NCI-H774 (cell line): ENCODE measurements at regions not wholly inside any gene's neighbourhood (a gene's known extent, or its start where the extent isn't known, plus 50 kb on each side); places are given as distances from the start of the nearest gene placed in this dataset.
"Not testable (repeated sequence)": the region's sequence is repeated elsewhere in the genome, so short reads cannot be mapped to it uniquely, and the experiment has no call there.

Experiments
- DNase-seq: peaks from one replicate; lab custom pipeline; 2025; lab: John Stamatoyannopoulos, UW

- DNase-seq: no peak
Observed at GRCh38 chr9:78122631-78123030, 91.0 kb upstream of the GNAQ start.

GRCh38 chr9:78121488-78121887, 89.9 kb upstream of the GNAQ start:
- DNase-seq: peak; percentile 50

GRCh38 chr9:78118742-78119473, 87.3 kb upstream of the GNAQ start:
- no peak for DNase-seq

- no peak for DNase-seq
Observed at GRCh38 chr9:78115073-78115472, 83.5 kb upstream of the GNAQ start.

- DNase-seq: no peak
Observed at GRCh38 chr9:78114581-78114980, 83.0 kb upstream of the GNAQ start.

DNA sequence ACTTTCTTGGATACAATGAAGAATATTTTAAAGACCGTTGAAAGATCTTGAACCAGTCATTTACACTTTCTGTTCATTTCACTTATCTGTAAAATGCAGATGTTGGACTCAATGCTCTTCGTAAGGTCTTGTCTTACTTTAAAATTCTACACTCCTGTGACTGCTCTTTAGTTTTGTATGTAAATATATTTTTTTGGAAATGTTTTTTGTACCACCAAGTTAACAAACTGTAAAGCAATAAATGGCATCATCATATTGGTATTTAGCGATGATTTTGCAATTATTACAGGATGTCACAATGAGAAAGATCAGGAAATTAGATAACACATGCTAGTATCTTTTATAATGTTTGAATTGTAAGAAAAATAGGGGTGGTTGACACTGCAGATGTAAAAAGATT, 80.8 kb upstream of the GNAQ start:
- no peak for DNase-seq

DNA sequence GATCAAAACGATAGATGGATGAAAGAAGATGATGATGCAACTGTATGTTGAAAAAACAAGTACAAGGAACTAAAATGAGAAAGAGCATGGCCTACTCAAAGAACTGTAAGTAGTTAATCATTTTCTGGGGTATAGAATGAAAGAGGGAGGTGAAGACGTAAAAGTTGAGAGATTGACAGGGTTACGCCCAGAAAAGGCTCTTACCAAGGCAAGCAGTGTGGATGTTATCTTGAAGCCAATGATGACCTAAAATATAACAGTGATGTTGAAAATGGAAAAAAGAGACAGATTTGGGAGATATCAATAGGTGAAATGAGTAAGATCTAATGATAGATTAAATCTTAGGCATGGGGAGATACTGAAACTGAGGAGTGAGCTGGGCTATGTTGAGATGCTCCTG, 80.4 kb upstream of the GNAQ start:
- DNase-seq: no peak

- no peak for DNase-seq
Observed at GRCh38 chr9:78109075-78109474, 77.5 kb upstream of the GNAQ start.

DNA sequence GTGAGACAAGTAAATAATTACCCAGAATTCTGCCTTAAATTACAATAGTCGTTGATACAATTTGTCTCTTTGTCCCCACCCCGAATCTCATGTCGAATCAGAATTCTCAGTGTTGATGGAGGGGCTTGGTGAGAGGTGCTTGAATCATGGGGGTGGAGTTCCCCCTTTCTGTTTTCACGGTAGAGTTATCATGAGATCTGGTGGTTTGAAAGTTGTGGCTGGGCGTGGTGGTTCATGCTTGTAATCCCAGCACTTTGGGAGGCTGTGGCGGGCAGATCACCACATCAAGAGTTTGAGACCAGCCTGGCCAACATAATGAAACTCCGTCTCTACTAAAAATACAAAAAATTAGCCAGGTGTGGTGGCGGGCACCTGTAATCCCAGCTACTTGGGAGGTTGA, 75.0 kb upstream of the GNAQ start:
- DNase-seq: not testable (repeated sequence)

GRCh38 chr9:78103971-78104433, 72.4 kb upstream of the GNAQ start:
- no peak for DNase-seq

DNA sequence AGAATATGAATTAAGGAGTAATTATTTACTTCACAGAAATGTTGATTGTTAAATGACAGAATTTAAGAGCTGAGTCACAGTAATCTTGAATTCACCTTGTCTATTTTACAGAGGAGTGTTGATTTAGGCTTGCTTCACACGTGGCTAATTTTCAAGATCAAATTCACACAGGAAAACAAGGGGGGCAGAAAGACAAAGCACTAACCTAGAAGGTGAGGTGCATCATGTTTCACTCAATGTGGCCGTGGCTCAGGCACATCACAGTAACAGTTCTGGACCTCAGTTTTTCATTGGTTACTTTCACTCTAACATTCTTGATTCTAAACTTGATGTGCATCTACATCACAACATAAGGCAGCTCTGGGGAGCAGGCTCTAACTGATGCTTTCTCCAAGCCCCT, 69.6 kb upstream of the GNAQ start:
- DNase-seq: no peak

DNA sequence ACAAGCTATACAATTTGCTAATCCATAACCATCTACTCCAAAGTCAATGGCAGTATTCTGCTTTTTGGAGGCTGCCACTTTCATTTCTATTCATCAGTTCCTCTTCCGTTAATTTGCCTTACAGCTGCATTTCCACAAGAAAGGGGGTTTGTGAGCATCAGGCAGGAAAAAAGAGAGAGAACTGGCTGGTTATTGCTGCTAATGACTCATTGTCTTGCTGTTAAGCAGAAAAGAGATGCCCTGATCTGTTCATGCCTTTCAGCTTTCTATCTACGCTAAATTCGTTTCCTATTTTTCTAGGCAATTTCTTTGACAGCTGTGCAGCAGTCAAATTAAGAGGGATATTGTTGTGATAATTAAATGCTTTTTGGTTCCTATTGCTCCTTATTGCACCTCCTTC, 65.9 kb upstream of the GNAQ start:
- DNase-seq: no peak

- no peak for DNase-seq
Observed at GRCh38 chr9:78091731-78092130, 60.1 kb upstream of the GNAQ start.

GRCh38 chr9:78089111-78089510, 57.5 kb upstream of the GNAQ start:
- no peak for DNase-seq

GRCh38 chr9:78088190-78088589, 56.6 kb upstream of the GNAQ start:
- DNase-seq: not testable (repeated sequence)
